Peyer's patch (tissue), 4 donors: ENCODE measurements at regions not wholly inside any gene's neighbourhood (a gene's known extent, or its start where the extent isn't known, plus 50 kb on each side); places are given as distances from the start of the nearest gene placed in this dataset.

Source experiments
- CTCF ChIP-seq, 6 experiments: fragments of 450-650 bp in 4 of 6; fragments of 200-600 bp in 2 of 6; sonication (generic) in 1 of 6; IDR thresholded peaks; one replicate each; pipeline ENCODE4 v1.5.1; 2017 to 2019; ENCODE audit warnings: antibody characterized with exemption in 6 of 6, mild to moderate bottlenecking in 3 of 6, moderate library complexity in 1 of 6
- POLR2A ChIP-seq, 2 donors: fragments of 450-650 bp; IDR thresholded peaks; one replicate each; pipeline ENCODE4 v1.5.1; 2017; ENCODE audit warnings: antibody characterized with exemption in 2 of 2, mild to moderate bottlenecking in 2 of 2, moderate library complexity in 2 of 2

GRCh38 chr4:52231526-52231925, 180.4 kb downstream of the SPATA18 start:
- TF ChIP-seq POLR2A (IDR thresholded peaks at IDR 0.05) (no peak), CTCF (IDR thresholded peaks at IDR 0.05) (no peak)
